ENCODE measurements at regions not wholly inside any gene's neighbourhood (a gene's known extent, or its start where the extent isn't known, plus 50 kb on each side); places are given as distances from the start of the nearest gene placed in this dataset.

DNA sequence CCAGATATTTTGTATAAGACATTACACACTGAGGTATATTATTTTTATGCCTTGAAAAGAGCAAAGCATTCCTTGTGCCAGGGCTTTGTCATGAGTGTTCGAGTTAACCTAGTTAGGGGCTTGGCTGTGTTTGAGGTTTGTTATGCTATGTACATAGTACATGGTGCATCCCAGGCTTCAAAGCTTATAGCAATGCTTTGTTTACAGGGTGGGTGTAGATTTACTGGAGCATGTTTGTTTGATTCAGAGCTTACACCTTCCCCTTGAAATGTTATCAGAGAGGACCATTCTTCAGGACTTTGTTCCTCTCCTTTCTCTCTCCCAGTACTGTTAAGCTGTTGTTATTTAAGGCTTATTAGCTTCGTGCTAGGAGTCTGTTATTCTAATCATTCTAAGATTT is 738.7 kb upstream of the LRRTM4 start (continued):
- TF ChIP-seq, protein P1, sequence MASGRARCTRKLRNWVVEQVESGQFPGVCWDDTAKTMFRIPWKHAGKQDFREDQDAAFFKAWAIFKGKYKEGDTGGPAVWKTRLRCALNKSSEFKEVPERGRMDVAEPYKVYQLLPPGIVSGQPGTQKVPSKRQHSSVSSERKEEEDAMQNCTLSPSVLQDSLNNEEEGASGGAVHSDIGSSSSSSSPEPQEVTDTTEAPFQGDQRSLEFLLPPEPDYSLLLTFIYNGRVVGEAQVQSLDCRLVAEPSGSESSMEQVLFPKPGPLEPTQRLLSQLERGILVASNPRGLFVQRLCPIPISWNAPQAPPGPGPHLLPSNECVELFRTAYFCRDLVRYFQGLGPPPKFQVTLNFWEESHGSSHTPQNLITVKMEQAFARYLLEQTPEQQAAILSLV (CRISPR knock-in tag; IDR thresholded peaks at IDR 0.05; ENCODE audit: borderline replicate concordance), result no peak
- TF ChIP-seq, protein P2, sequence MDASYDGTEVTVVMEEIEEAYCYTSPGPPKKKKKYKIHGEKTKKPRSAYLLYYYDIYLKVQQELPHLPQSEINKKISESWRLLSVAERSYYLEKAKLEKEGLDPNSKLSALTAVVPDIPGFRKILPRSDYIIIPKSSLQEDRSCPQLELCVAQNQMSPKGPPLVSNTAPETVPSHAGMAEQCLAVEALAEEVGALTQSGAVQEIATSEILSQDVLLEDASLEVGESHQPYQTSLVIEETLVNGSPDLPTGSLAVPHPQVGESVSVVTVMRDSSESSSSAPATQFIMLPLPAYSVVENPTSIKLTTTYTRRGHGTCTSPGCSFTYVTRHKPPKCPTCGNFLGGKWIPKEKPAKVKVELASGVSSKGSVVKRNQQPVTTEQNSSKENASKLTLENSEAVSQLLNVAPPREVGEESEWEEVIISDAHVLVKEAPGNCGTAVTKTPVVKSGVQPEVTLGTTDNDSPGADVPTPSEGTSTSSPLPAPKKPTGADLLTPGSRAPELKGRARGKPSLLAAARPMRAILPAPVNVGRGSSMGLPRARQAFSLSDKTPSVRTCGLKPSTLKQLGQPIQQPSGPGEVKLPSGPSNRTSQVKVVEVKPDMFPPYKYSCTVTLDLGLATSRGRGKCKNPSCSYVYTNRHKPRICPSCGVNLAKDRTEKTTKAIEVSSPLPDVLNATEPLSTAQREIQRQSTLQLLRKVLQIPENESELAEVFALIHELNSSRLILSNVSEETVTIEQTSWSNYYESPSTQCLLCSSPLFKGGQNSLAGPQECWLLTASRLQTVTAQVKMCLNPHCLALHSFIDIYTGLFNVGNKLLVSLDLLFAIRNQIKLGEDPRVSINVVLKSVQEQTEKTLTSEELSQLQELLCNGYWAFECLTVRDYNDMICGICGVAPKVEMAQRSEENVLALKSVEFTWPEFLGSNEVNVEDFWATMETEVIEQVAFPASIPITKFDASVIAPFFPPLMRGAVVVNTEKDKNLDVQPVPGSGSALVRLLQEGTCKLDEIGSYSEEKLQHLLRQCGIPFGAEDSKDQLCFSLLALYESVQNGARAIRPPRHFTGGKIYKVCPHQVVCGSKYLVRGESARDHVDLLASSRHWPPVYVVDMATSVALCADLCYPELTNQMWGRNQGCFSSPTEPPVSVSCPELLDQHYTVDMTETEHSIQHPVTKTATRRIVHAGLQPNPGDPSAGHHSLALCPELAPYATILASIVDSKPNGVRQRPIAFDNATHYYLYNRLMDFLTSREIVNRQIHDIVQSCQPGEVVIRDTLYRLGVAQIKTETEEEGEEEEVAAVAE (CRISPR knock-in tag; IDR thresholded peaks at IDR 0.05; ENCODE audit: borderline replicate concordance), result 0 out of 2 replicates have a peak, but pooled peaks have one; percentile 31
- TF ChIP-seq MTF1 (CRISPR knock-in tag; IDR thresholded peaks at IDR 0.05) (no peak), PRDM10 (CRISPR knock-in tag; IDR thresholded peaks at IDR 0.05; ENCODE audit: low read depth) (peak; percentile 83), HNRNPH1 (optimal IDR thresholded peaks at IDR 0.05; ENCODE audit: low read depth, low read length) (no peak), CBX1 (IDR thresholded peaks at IDR 0.05; ENCODE audit: low read depth) (no peak), ZNF652 (CRISPR knock-in tag; IDR thresholded peaks at IDR 0.05; ENCODE audit: borderline replicate concordance, low read depth) (peak; percentile 22; the same call in 1 of the 2 replicates), NPAS2 (CRISPR knock-in tag; IDR thresholded peaks at IDR 0.05; ENCODE audit: borderline replicate concordance) (no peak), ZNF326 (CRISPR knock-in tag; IDR thresholded peaks at IDR 0.05; ENCODE audit: borderline replicate concordance) (no peak), ZNF275 (CRISPR knock-in tag; IDR thresholded peaks at IDR 0.05; ENCODE audit: borderline replicate concordance) (no peak), LBX2 (CRISPR knock-in tag; IDR thresholded peaks at IDR 0.05; ENCODE audit: borderline replicate concordance) (no peak), HMGA1 (CRISPR knock-in tag; conservative IDR thresholded peaks at IDR 0.05) (no peak), ZNF230 (CRISPR knock-in tag; IDR thresholded peaks at IDR 0.05) (no peak)
- TF ChIP-seq, protein P3, sequence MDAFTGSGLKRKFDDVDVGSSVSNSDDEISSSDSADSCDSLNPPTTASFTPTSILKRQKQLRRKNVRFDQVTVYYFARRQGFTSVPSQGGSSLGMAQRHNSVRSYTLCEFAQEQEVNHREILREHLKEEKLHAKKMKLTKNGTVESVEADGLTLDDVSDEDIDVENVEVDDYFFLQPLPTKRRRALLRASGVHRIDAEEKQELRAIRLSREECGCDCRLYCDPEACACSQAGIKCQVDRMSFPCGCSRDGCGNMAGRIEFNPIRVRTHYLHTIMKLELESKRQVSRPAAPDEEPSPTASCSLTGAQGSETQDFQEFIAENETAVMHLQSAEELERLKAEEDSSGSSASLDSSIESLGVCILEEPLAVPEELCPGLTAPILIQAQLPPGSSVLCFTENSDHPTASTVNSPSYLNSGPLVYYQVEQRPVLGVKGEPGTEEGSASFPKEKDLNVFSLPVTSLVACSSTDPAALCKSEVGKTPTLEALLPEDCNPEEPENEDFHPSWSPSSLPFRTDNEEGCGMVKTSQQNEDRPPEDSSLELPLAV (CRISPR knock-in tag; conservative IDR thresholded peaks at IDR 0.05; ENCODE audit: low read depth), result no peak
- TF ChIP-seq, protein P4, sequence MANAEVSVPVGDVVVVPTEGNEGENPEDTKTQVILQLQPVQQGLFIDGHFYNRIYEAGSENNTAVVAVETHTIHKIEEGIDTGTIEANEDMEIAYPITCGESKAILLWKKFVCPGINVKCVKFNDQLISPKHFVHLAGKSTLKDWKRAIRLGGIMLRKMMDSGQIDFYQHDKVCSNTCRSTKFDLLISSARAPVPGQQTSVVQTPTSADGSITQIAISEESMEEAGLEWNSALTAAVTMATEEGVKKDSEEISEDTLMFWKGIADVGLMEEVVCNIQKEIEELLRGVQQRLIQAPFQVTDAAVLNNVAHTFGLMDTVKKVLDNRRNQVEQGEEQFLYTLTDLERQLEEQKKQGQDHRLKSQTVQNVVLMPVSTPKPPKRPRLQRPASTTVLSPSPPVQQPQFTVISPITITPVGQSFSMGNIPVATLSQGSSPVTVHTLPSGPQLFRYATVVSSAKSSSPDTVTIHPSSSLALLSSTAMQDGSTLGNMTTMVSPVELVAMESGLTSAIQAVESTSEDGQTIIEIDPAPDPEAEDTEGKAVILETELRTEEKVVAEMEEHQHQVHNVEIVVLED (CRISPR knock-in tag; IDR thresholded peaks at IDR 0.05; ENCODE audit: borderline replicate concordance), result no peak

Data from HepG2 (cell line).